H1 (cell line): ENCODE measurements at regions not wholly inside any gene's neighbourhood (a gene's known extent, or its start where the extent isn't known, plus 50 kb on each side); places are given as distances from the start of the nearest gene placed in this dataset.

ENCODE experiments used
- CTCF ChIA-PET: fragments of 300-600 bp; sonication (Branson Sonifier 250); formaldehyde crosslinking; loops from one replicate; lab custom pipeline; 2021; ENCODE audit not compliant: partially characterized antibody; lab: Charles Lee
- POLR2A ChIA-PET: fragments of 300-600 bp; sonication (Branson Sonifier 250); formaldehyde crosslinking; loops from one replicate; lab custom pipeline; 2021; ENCODE audit warnings: inconsistent platforms; ENCODE audit not compliant: partially characterized antibody; lab: Charles Lee
- DNase-seq, 2 experiments: peaks; one replicate each; pipeline versions ENCODE4 v3.0.0 to v3.0.0-alpha.2; 2010 to 2022; ENCODE audit warnings: low spot score in 2 of 2, low read depth in 1 of 2, mixed read lengths in 1 of 2
- FAIRE-seq: peaks from 2 replicates; lab custom pipeline; 2011; peaks lifted over from hg19 to GRCh38; lab: Jason Lieb, UNC
- H2AFZ ChIP-seq: 2 replicates; pipeline ENCODE4 v1.8.1; 2012; ENCODE audit warnings: low read length, inconsistent platforms
- H2AK5ac ChIP-seq: 2 replicates; pipeline ENCODE4 v1.6.1; 2013; ENCODE audit warnings: low read depth, low read length
- H2BK120ac ChIP-seq: replicated peaks from 2 replicates; pipeline ENCODE3; 2013; ENCODE audit warnings: low read depth, low read length, inconsistent platforms
- H2BK12ac ChIP-seq: 2 replicates; pipeline ENCODE4 v1.6.1; 2013; ENCODE audit warnings: low read depth, low read length
- H2BK15ac ChIP-seq: 2 replicates; pipeline ENCODE4 v1.6.1; 2013; ENCODE audit warnings: low read length
- H2BK20ac ChIP-seq: 2 replicates; pipeline ENCODE4 v1.6.1; 2013; ENCODE audit warnings: low read length
- H2BK5ac ChIP-seq: 2 replicates; pipeline ENCODE4 v1.6.1; 2013; ENCODE audit warnings: low read depth, low read length
- H3K14ac ChIP-seq: 2 replicates; pipeline ENCODE4 v1.6.1; 2013; ENCODE audit warnings: inconsistent platforms; ENCODE audit not compliant: insufficient read length
- H3K18ac ChIP-seq: 2 replicates; pipeline ENCODE4 v1.6.1; 2013; ENCODE audit warnings: low read length; ENCODE audit errors: extremely low read depth
- H3K23ac ChIP-seq: 2 replicates; pipeline ENCODE4 v1.6.1; 2013; ENCODE audit warnings: inconsistent platforms; ENCODE audit not compliant: insufficient read length
- H3K23me2 ChIP-seq: 2 replicates; pipeline ENCODE4 v1.6.1; 2013; ENCODE audit warnings: low read depth, low read length
- H3K27ac ChIP-seq: 2 replicates; pipeline ENCODE4 v1.6.1; 2011; ENCODE audit warnings: low read depth, low read length, inconsistent platforms
- H3K27me3 ChIP-seq, 4 experiments: replicated peaks in 1 of 4; 1 replicate in 1 of 4; 2 replicates in 3 of 4; pipeline versions ENCODE4 v1.6.1 to v1.8.1; 2011 to 2013; ENCODE audit warnings: low read length in 3 of 4, mild to moderate bottlenecking in 3 of 4, inconsistent platforms in 2 of 4, mixed read lengths in 2 of 4, moderate library complexity in 1 of 4; ENCODE audit not compliant: control insufficient read depth in 3 of 4, insufficient read depth in 3 of 4; ENCODE audit errors: extremely low read depth in 1 of 4
- H3K36me3 ChIP-seq, 4 experiments: 2 replicates each; pipeline versions ENCODE4 v1.6.1 to v1.8.1; 2011 to 2013; ENCODE audit warnings: mild to moderate bottlenecking in 4 of 4, low read length in 3 of 4, moderate library complexity in 2 of 4, control low read depth in 1 of 4, inconsistent platforms in 1 of 4; ENCODE audit not compliant: insufficient read depth in 4 of 4, control insufficient read depth in 2 of 4
- H3K4ac ChIP-seq: replicated peaks from 2 replicates; pipeline ENCODE3; 2013; ENCODE audit warnings: low read length, low read depth, mixed read lengths, inconsistent platforms; ENCODE audit not compliant: insufficient read length
- H3K4me1 ChIP-seq, 4 experiments: replicated peaks in 1 of 4; 1 replicate in 1 of 4; 2 replicates in 3 of 4; pipeline versions ENCODE4 v1.6.1 to v1.8.1; 2011 to 2013; ENCODE audit warnings: low read length in 3 of 4, inconsistent platforms in 2 of 4, mixed read lengths in 1 of 4; ENCODE audit not compliant: insufficient read depth in 4 of 4, control insufficient read depth in 3 of 4
- H3K4me2 ChIP-seq, 2 experiments: 2 replicates each; pipeline versions ENCODE4 v1.6.1 to v1.8.1; 2011 to 2013; ENCODE audit warnings: low read depth in 2 of 2, low read length in 2 of 2, control low read depth in 1 of 2, inconsistent platforms in 1 of 2, mild to moderate bottlenecking in 1 of 2; ENCODE audit not compliant: insufficient read depth in 1 of 2
- H3K4me3 ChIP-seq, 4 experiments: fragments of 200-600, 300-600 bp in 1 of 4; sonication (generic), shearing (Covaris generic), sonication (Bioruptor Twin) in 1 of 4; 2 replicates each; pipeline versions ENCODE4 v1.5.1 to v1.8.1; 2011 to 2016; ENCODE audit warnings: low read length in 4 of 4, low read depth in 3 of 4, control low read depth in 2 of 4, inconsistent platforms in 2 of 4, mild to moderate bottlenecking in 2 of 4, mixed read lengths in 1 of 4, moderate library complexity in 1 of 4; ENCODE audit not compliant: insufficient read depth in 2 of 4; ENCODE audit errors: extremely low read depth in 1 of 4
- H3K56ac ChIP-seq: replicated peaks from 2 replicates; pipeline ENCODE3; 2013; ENCODE audit warnings: low read depth, mild to moderate bottlenecking, mixed read lengths, low read length, inconsistent platforms; ENCODE audit not compliant: insufficient read length
- H3K79me1 ChIP-seq: 2 replicates; pipeline ENCODE4 v1.6.1; 2013; ENCODE audit warnings: low read depth, low read length, control low read depth
- H3K79me2 ChIP-seq, 2 experiments: 2 replicates each; pipeline versions ENCODE4 v1.6.1 to v1.8.1; 2012 to 2013; ENCODE audit warnings: low read length in 2 of 2, mild to moderate bottlenecking in 2 of 2, inconsistent platforms in 1 of 2; ENCODE audit not compliant: insufficient read depth in 2 of 2, control insufficient read depth in 1 of 2
- H3K9ac ChIP-seq, 4 experiments: replicated peaks in 1 of 4; 1 replicate in 1 of 4; 2 replicates in 3 of 4; pipeline versions ENCODE4 v1.6.1 to v1.8.1; 2011 to 2013; ENCODE audit warnings: low read depth in 3 of 4, low read length in 3 of 4, control low read depth in 2 of 4, mild to moderate bottlenecking in 2 of 4, moderate library complexity in 2 of 4, inconsistent platforms in 1 of 4; ENCODE audit errors: extremely low read depth in 1 of 4
- H3K9me3 ChIP-seq, 2 experiments: 2 replicates each; pipeline versions ENCODE4 v1.6.1 to v1.8.1; 2012 to 2013; ENCODE audit warnings: mild to moderate bottlenecking in 2 of 2, moderate library complexity in 2 of 2, control low read depth in 1 of 2, inconsistent platforms in 1 of 2, low read depth in 1 of 2, low read length in 1 of 2, mixed read lengths in 1 of 2; ENCODE audit not compliant: insufficient read depth in 2 of 2
- H4K20me1 ChIP-seq, 2 experiments: replicated peaks in 1 of 2; 2 replicates each; pipeline versions ENCODE3 to v1.8.1; 2011 to 2013; ENCODE audit warnings: inconsistent platforms in 2 of 2, low read length in 2 of 2, mild to moderate bottlenecking in 1 of 2; ENCODE audit not compliant: insufficient read depth in 2 of 2, control insufficient read depth in 1 of 2
- H4K5ac ChIP-seq: 2 replicates; pipeline ENCODE4 v1.6.1; 2013; ENCODE audit warnings: low read length, low read depth, mixed read lengths, inconsistent platforms; ENCODE audit not compliant: insufficient read length
- H4K8ac ChIP-seq: 2 replicates; pipeline ENCODE4 v1.8.0; 2013; ENCODE audit warnings: mild to moderate bottlenecking, moderate library complexity, low read length, inconsistent platforms; ENCODE audit not compliant: insufficient read depth; ENCODE audit errors: extremely low read depth
- H4K91ac ChIP-seq: replicated peaks from 2 replicates; pipeline ENCODE3; 2013; ENCODE audit warnings: low read length, mixed read lengths, inconsistent platforms; ENCODE audit not compliant: insufficient read length
- HDAC2 ChIP-seq, 2 experiments: fragments of 300-600 bp in 1 of 2; sonication (generic) in 1 of 2; IDR thresholded peaks; 2 replicates each; pipeline ENCODE4 v1.6.1; 2011 to 2012; ENCODE audit warnings: low read depth in 2 of 2, low read length in 2 of 2, mild to moderate bottlenecking in 2 of 2, moderate library complexity in 2 of 2, borderline replicate concordance in 1 of 2, inconsistent platforms in 1 of 2
- SAP30 ChIP-seq: fragments of 300-600 bp; sonication (generic); IDR thresholded peaks from 2 replicates; pipeline ENCODE4 v1.7.1; 2012; ENCODE audit warnings: low read length, moderate library complexity, mild to moderate bottlenecking, inconsistent platforms; ENCODE audit not compliant: insufficient read depth, insufficient replicate concordance
- WGBS, 2 experiments: shearing (Covaris generic) in 1 of 2; methylation state at CpG; one replicate each; pipeline versions ENCODE4 v1.1.6 to v1.1.7; 2013 to 2015; ENCODE audit warnings: low lambda C conversion rate in 2 of 2, mixed read lengths in 2 of 2, inconsistent platforms in 1 of 2, low coverage in 1 of 2, missing lambda C conversion rate in 1 of 2; ENCODE audit not compliant: insufficient replicate concordance in 2 of 2, insufficient coverage in 1 of 2, insufficient read length in 1 of 2; ENCODE audit errors: extremely low coverage in 1 of 2, missing lambda C conversion rate in 1 of 2; 5-methylcytosine and 5-hydroxymethylcytosine counted together

DNA sequence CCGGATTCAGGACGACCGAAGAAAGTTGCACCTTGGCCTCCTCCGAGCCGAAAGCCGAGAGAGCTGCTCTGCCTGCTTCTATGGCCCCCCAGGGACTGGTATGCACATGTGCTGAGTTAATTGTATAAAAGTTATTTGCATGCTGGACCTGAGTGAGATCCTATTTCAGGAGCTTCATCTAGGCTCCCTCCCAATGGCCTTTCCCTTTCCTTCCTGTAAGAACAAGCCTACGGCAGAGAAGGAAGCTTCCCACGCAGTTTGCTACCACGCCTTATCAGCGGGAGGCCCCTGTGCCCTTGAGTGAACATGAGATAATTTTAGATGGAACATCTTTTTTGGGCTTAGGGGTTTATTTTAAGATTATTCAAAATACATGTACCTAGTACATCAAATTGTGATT, 65.9 kb downstream of the RIN2 start:
- Histone ChIP-seq H2BK20ac (no peak overlapping the region), H2BK15ac (no peak overlapping the region), H2BK120ac (no peak overlapping the region), H3K27ac (no peak overlapping the region), H2AK5ac (no peak overlapping the region), H4K8ac (no peak overlapping the region), H2BK12ac (no peak overlapping the region), H3K4me1 (peaks cover 0 to 3% (median 0%) of the 10 kb centered on the region in 4 experiments; a peak in 1 of 7 replicates), H3K4me2 (no peak overlapping the region), H4K91ac (no peak overlapping the region), H3K14ac (no peak overlapping the region), H3K9me3 (no peaks in the 10 kb centered on the region), H3K56ac (no peak overlapping the region), H3K18ac (no peak overlapping the region), H3K36me3 (no peaks in the 10 kb centered on the region), H3K23me2 (no peaks in the 10 kb centered on the region), H3K4me3 (no peak overlapping the region), H3K23ac (no peak overlapping the region), H4K5ac (no peak overlapping the region), H2BK5ac (no peak overlapping the region; the same call in 1 of the 2 replicates), H4K20me1 (no peaks in the 10 kb centered on the region), H3K79me2 (no peaks in the 10 kb centered on the region), H3K27me3 (no peaks in the 10 kb centered on the region), H3K79me1 (no peaks in the 10 kb centered on the region), H3K4ac (no peak overlapping the region), H3K9ac (no peak overlapping the region), H2AFZ (no peak overlapping the region)
- DNase-seq (no peak), FAIRE-seq (no peak)
- POLR2A ChIA-PET = no interaction called here
- TF ChIP-seq SAP30 (no peak), HDAC2 (IDR thresholded peaks at IDR 0.05; ENCODE audit: borderline replicate concordance in 1 of 2, low read depth in 2 of 2, low read length in 2 of 2) (no peak)
- WGBS, 2 experiments = 85% methylated on average over 10 of the region's 10 CpGs; no CpG with 5 or more reads in 1 of the 2 experiments
- CTCF ChIA-PET = no interaction called here
